Stimulated activated CD4-positive, alpha-beta T cell treated with anti-CD3 and anti-CD28 coated beads, Interleukin-15, amount 100 ng/mL, for 24 hours (primary cell): ENCODE measurements at regions not wholly inside any gene's neighbourhood (a gene's known extent, or its start where the extent isn't known, plus 50 kb on each side); places are given as distances from the start of the nearest gene placed in this dataset.
A peak's percentile ranks its signal among the peaks of the same experiment; 100 is the strongest.
"Not testable (repeated sequence)": the region's sequence is repeated elsewhere in the genome, so short reads cannot be mapped to it uniquely, and the experiment has no call there.

Source experiments
- DNase-seq: peaks from one replicate; pipeline ENCODE4 v3.0.0-alpha.2; 2020

GRCh38 chr15:24733659-24734058 is 58.1 kb downstream of the NPAP1 start:
- no peak for DNase-seq

GRCh38 chr15:24734396-24734795 is 58.8 kb downstream of the NPAP1 start:
- no peak for DNase-seq

GRCh38 chr15:24745290-24745689 is 69.7 kb downstream of the NPAP1 start:
- DNase-seq: no peak

GRCh38 chr15:24746094-24746493 is 70.5 kb downstream of the NPAP1 start:
- DNase-seq: no peak

GRCh38 chr15:24747376-24747775 is 71.8 kb downstream of the NPAP1 start:
- DNase-seq: no peak

GRCh38 chr15:24748812-24749439 is 73.4 kb downstream of the NPAP1 start:
- no peak for DNase-seq

- DNase-seq: no peak
These were observed 76.8 kb downstream of the NPAP1 start for GRCh38 chr15:24752354-24752753.

- no peak for DNase-seq
These were observed 80.5 kb downstream of the NPAP1 start for GRCh38 chr15:24756101-24756500.

- DNase-seq: no peak
These were observed 84.5 kb downstream of the NPAP1 start for GRCh38 chr15:24760066-24760465.

- no peak for DNase-seq
These were observed 86.2 kb downstream of the NPAP1 start for GRCh38 chr15:24761704-24762302.

GRCh38 chr15:24763891-24764290 is 88.3 kb downstream of the NPAP1 start:
- no peak for DNase-seq

- DNase-seq: no peak
These were observed 89.0 kb downstream of the NPAP1 start for GRCh38 chr15:24764375-24765171.

- no peak for DNase-seq
These were observed 91.0 kb downstream of the NPAP1 start for GRCh38 chr15:24766511-24767133.

GRCh38 chr15:24772266-24772665 is 96.7 kb downstream of the NPAP1 start:
- DNase-seq: no peak

- DNase-seq: peak; percentile 73
These were observed 97.3 kb downstream of the NPAP1 start for GRCh38 chr15:24772686-24773373.

- no peak for DNase-seq
These were observed 101.7 kb downstream of the NPAP1 start for GRCh38 chr15:24777307-24777706.

GRCh38 chr15:24784506-24784905 is 108.9 kb downstream of the NPAP1 start:
- DNase-seq: no peak

- no peak for DNase-seq
These were observed 110.8 kb downstream of the NPAP1 start for GRCh38 chr15:24786347-24786746.

GRCh38 chr15:24802624-24803023 is 127.0 kb downstream of the NPAP1 start:
- DNase-seq: not testable (repeated sequence)

- no peak for DNase-seq
These were observed 135.1 kb upstream of the SNRPN start for GRCh38 chr15:24819680-24820079.

GRCh38 chr15:24823473-24823872 is 131.3 kb upstream of the SNRPN start:
- no peak for DNase-seq

GRCh38 chr15:24832282-24832681 is 122.5 kb upstream of the SNRPN start:
- DNase-seq: no peak

GRCh38 chr15:24835301-24835700 is 119.5 kb upstream of the SNRPN start:
- no peak for DNase-seq
